DND-41 (cell line): ENCODE measurements at regions not wholly inside any gene's neighbourhood (a gene's known extent, or its start where the extent isn't known, plus 50 kb on each side); places are given as distances from the start of the nearest gene placed in this dataset.

Experiments used
- ATAC-seq: fragments of 200-7000 bp; cut with Tn5 transposase; 3 replicates; pipeline ENCODE4 v1.9.1; 2021; ENCODE audit warnings: low read depth; ENCODE audit not compliant: insufficient read depth
- DNase-seq: peaks from one replicate; pipeline ENCODE4 v3.0.0-alpha.2; 2020
- H2AFZ ChIP-seq: 2 replicates; pipeline ENCODE4 v1.6.0; 2012; ENCODE audit warnings: low read depth, low read length
- H3K27ac ChIP-seq: 2 replicates; pipeline ENCODE4 v1.5.1; 2012; ENCODE audit warnings: low read length, inconsistent platforms
- H3K27me3 ChIP-seq: fragments of 200-600 bp; sonication (generic); 2 replicates; pipeline ENCODE4 v1.6.0; 2012; ENCODE audit warnings: low read length, mild to moderate bottlenecking, inconsistent platforms; ENCODE audit not compliant: insufficient read depth, poor library complexity
- H3K36me3 ChIP-seq: 2 replicates; pipeline ENCODE4 v1.5.1; 2012; ENCODE audit warnings: low read length, inconsistent platforms; ENCODE audit not compliant: insufficient read depth
- H3K4me1 ChIP-seq: 2 replicates; pipeline ENCODE4 v1.5.1; 2012; ENCODE audit warnings: mild to moderate bottlenecking, low read length; ENCODE audit not compliant: insufficient read depth
- H3K4me2 ChIP-seq: 2 replicates; pipeline ENCODE4 v1.6.0; 2012; ENCODE audit warnings: mild to moderate bottlenecking, moderate library complexity, low read length, inconsistent platforms; ENCODE audit not compliant: insufficient read depth
- H3K4me3 ChIP-seq, 2 experiments: fragments of 200-600 bp in 1 of 2; shearing (Covaris generic) in 1 of 2; 2 replicates each; pipeline ENCODE4 v1.5.1; 2012 to 2016; ENCODE audit warnings: inconsistent platforms in 2 of 2, low read length in 2 of 2, mild to moderate bottlenecking in 2 of 2, low read depth in 1 of 2, moderate library complexity in 1 of 2
- H3K79me2 ChIP-seq: 2 replicates; pipeline ENCODE4 v1.6.0; 2012; ENCODE audit warnings: low read length, inconsistent platforms; ENCODE audit not compliant: insufficient read depth
- H3K9ac ChIP-seq: 2 replicates; pipeline ENCODE4 v1.6.0; 2012; ENCODE audit warnings: low read depth, mild to moderate bottlenecking, inconsistent platforms, low read length, moderate library complexity
- H3K9me3 ChIP-seq: 2 replicates; pipeline ENCODE4 v1.5.1; 2012; ENCODE audit warnings: low read length, moderate library complexity, mild to moderate bottlenecking, inconsistent platforms; ENCODE audit not compliant: insufficient read depth, severe bottlenecking
- H4K20me1 ChIP-seq: 2 replicates; pipeline ENCODE4 v1.6.0; 2012; ENCODE audit warnings: low read length; ENCODE audit not compliant: insufficient read depth
- EZH2 ChIP-seq: IDR thresholded peaks from 3 replicates; pipeline ENCODE4 v1.6.1; 2012; ENCODE audit warnings: borderline replicate concordance, low read depth, mild to moderate bottlenecking, moderate library complexity, low read length, inconsistent platforms; ENCODE audit not compliant: severe bottlenecking
- TF ChIP-seq, protein P1 (sequence below): IDR thresholded peaks from 2 replicates; pipeline ENCODE4 v1.5.1; 2012; ENCODE audit warnings: borderline replicate concordance, low read length, moderate library complexity, mild to moderate bottlenecking; ENCODE audit not compliant: poor library complexity, severe bottlenecking; ENCODE audit errors: extremely low read depth

DNA sequence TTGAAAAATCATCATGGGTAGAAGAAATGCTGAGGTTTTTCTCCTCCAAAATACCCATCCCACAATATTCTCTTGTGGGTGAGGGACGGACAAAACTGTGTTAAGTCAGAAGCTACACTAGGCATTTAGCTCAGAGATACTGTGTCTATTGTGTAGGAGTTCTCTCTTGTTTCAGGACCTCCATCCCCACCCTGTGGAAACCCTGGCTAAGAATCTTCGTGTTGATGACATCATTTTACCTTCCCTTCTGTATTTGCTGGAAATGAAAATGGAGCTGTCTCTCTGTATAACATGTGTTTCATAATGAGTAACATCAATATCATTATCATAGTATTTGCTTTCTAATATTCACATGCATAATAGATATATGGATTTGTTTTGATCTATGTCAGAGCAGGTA, 1193.0 kb upstream of the CITED2 start:
- Histone ChIP-seq H4K20me1 (no peaks in the 10 kb centered on the region), H3K4me1 (no peaks in the 10 kb centered on the region), H3K4me3 (no peak overlapping the region), H3K36me3 (no peaks in the 10 kb centered on the region), H3K9ac (no peak overlapping the region), H3K27ac (no peak overlapping the region), H3K79me2 (no peaks in the 10 kb centered on the region), H3K4me2 (no peak overlapping the region), H3K27me3 (no peaks in the 10 kb centered on the region), H3K9me3 (no peaks in the 10 kb centered on the region), H2AFZ (no peak overlapping the region)
- DNase-seq, result no peak
- no peak for ATAC-seq
- TF ChIP-seq, protein P1, sequence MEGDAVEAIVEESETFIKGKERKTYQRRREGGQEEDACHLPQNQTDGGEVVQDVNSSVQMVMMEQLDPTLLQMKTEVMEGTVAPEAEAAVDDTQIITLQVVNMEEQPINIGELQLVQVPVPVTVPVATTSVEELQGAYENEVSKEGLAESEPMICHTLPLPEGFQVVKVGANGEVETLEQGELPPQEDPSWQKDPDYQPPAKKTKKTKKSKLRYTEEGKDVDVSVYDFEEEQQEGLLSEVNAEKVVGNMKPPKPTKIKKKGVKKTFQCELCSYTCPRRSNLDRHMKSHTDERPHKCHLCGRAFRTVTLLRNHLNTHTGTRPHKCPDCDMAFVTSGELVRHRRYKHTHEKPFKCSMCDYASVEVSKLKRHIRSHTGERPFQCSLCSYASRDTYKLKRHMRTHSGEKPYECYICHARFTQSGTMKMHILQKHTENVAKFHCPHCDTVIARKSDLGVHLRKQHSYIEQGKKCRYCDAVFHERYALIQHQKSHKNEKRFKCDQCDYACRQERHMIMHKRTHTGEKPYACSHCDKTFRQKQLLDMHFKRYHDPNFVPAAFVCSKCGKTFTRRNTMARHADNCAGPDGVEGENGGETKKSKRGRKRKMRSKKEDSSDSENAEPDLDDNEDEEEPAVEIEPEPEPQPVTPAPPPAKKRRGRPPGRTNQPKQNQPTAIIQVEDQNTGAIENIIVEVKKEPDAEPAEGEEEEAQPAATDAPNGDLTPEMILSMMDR, result no peak
- TF ChIP-seq EZH2, result no peak

DNA sequence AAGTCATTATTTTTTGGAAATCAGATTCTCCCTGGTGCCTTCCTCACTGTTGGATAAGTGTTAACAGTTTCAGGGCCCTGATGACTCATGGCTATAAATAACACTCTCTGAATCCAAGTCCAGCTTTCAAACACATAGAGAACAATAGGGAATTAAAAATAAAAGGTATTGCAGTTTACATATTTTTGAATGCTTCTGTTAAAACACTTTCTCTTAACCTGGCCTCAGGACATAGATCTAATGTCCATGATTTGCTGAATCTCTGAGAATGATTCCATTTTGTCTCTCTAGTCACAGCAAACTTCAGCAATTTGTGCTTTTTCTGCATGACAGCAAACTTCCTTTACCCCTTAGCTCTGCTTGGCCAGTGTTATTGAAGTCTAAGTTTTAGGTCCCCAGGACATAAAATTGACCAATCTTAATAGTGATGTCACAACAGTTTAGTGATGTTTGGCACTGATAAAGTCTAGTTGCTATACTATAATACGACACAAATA, 1192.4 kb upstream of the CITED2 start:
- Histone ChIP-seq H3K4me1 (no peaks in the 10 kb centered on the region), H3K9me3 (no peaks in the 10 kb centered on the region), H4K20me1 (no peaks in the 10 kb centered on the region), H3K79me2 (no peaks in the 10 kb centered on the region), H3K36me3 (no peaks in the 10 kb centered on the region), H2AFZ (no peak overlapping the region), H3K4me3 (no peak overlapping the region), H3K27ac (no peak overlapping the region), H3K9ac (no peak overlapping the region), H3K4me2 (no peak overlapping the region), H3K27me3 (no peaks in the 10 kb centered on the region)
- DNase-seq (no peak), ATAC-seq (no peak)
- TF ChIP-seq EZH2, result no peak
- TF ChIP-seq, protein P1, result no peak

DNA sequence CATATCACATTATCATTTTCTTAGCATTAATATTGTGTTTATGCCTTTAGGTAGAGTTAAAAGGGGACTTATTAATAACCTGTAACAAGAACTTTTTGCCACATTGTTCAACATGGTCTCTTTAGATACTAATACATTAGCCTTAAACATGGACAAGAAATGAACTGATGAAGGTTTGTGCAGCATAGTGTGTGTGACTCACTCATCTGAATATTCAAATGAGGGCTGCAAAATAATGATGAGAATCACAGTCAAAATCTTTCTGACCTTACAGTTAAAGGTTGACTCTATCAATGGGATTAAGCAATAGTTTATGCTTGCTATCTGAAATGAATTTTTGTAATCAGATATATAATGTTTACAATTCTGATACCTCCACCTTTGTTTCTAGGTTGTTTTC, 1189.3 kb upstream of the CITED2 start:
- Histone ChIP-seq H4K20me1 (no peaks in the 10 kb centered on the region), H3K4me3 (no peak overlapping the region), H3K9ac (no peak overlapping the region), H3K27me3 (no peaks in the 10 kb centered on the region), H3K9me3 (no peaks in the 10 kb centered on the region), H3K36me3 (no peaks in the 10 kb centered on the region), H3K4me1 (no peaks in the 10 kb centered on the region), H3K4me2 (no peak overlapping the region), H2AFZ (no peak overlapping the region), H3K79me2 (no peaks in the 10 kb centered on the region), H3K27ac (no peak overlapping the region)
- TF ChIP-seq, protein P1, result no peak
- TF ChIP-seq EZH2, result no peak
- ATAC-seq (no peak), DNase-seq (no peak)

DNA sequence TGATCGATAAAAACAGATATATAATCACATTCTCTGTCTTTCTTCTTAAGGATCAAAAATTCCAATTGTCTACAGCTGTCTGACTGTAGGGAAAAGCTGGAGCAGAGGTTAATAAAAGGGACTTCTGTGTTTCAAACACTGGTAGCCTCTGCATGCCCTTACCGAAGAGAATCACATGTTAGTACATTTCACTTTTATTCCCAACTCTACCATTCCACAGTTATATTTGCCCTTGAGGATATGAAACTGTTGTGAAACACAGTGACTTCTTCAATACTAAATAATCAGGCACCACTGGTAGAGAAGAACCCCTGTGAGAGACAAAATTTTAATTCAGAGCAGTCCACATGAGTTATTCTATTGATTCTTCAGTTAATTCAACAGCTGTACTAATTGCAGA, 1187.3 kb upstream of the CITED2 start:
- DNase-seq, result no peak
- ATAC-seq, result no peak
- no peaks in the 10 kb centered on the region for H3K27me3 ChIP-seq
- TF ChIP-seq EZH2, result no peak
- TF ChIP-seq, protein P1, result no peak
- no peaks in the 10 kb centered on the region for H4K20me1 ChIP-seq
- no peak overlapping the region for H3K4me2 ChIP-seq
- no peaks in the 10 kb centered on the region for H3K4me1 ChIP-seq
- no peaks in the 10 kb centered on the region for H3K79me2 ChIP-seq
- no peak overlapping the region for H2AFZ ChIP-seq
- no peak overlapping the region for H3K9ac ChIP-seq
- H3K27ac ChIP-seq, result no peak overlapping the region
- H3K36me3 ChIP-seq, result no peaks in the 10 kb centered on the region
- H3K9me3 ChIP-seq, result no peaks in the 10 kb centered on the region
- no peak overlapping the region for H3K4me3 ChIP-seq
